ENCODE measurements at regions not wholly inside any gene's neighbourhood (a gene's known extent, or its start where the extent isn't known, plus 50 kb on each side); places are given as distances from the start of the nearest gene placed in this dataset.

DNA sequence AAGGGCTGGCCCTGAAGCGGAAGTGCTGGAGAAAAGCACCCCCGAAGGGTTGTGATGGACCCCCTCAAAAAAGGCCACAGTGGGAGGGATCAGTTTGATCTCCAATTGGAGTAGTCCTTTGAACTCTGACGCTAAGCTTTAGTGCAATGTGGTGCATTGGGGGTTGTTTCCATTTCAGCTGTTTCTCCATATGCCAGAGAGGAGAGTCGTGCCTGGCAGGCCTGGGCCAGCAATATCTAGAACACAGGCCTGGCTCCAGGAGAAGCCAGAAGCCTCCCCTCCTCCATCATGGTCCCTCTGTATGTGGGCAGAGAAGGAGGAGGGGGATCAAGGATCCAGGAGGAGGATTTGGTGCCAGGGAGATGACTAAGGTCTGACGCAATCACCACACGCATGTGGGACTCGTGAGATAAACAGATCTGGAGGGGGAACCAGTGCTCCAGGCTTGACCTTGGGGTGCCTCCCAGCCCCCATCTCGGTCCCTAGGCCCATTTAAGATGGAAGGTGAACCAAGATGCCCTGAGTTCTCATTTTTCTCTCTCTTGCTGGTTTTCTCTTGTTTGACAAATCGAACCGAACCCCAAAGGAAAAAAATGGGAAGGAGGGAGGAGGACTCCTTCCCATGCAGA lies 517.4 kb upstream of the JARID2 start:
- DNase-seq = no peak

DNA sequence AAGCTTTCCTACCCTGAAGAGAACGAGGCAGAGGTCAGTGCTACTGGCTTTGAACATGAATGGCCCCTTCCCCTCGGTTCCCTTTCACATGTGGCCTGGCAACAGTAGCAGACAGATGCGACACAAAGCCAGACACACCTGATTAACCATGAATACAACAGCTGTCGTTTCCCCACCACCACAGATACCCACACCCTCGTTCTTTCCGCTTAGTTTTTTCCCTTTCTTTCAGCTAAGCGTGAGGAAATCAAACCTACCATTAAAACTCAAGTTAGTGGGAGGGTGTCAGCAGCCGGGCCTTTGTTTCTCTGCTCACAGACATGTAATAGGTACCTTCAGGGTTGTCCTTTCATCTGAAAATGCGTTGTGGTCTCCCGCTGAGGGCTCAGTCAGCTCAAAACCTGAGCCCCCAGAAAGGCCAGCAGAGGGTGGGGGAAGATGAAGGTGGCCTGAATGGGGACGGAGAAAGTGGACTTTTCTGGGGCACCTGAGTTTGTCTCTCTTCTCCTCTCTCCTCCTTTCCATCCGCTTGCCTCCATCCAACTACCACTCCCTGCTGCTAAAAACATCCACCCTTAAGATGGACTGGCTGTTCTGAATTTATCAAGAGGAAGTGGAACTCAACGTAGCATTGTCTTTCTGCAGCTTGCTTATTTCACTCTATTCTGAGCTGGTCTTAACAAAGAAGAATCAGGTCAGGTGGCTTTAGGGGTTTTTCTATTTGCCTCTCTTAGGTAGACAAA lies 516.6 kb upstream of the JARID2 start:
- no peak for DNase-seq

DNA sequence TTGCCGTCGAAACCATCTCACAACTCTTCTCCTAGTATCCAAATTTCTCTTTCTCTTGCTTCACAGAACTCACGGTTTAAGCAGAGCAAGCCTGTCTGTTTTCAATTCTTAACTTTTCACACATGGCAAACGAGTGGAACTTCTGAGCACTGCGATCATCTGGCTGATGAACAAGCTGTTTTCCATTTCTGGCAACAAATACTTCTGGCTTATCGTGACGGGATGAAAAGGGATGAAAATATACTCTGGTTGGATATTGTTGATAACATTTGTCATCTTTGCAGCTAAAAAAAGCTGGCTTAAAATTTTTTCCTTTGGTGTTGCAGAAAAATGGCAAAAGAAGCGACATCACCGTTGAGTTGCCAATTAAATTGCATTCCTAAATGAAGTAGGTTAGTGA lies 515.2 kb upstream of the JARID2 start:
- DNase-seq = no peak

DNA sequence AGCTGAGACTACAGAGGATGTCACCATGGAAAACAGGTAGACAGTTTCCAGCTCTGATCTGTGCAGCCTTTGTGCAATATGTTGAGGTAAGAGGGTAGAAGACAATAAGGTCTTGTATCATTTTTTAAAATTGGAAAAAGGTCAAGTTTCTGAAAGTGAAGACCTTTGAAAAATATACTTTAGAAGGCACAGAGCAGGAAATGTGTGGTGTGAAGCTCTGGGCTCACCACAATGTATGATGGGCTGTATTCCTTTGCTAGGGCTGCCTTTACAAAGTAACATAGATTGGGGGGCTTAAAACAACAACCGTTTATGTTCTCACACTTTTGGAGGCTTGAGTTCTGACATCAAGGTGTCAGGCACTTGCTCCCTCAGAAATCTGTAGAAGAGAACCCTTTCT lies 514.3 kb upstream of the JARID2 start:
- DNase-seq = no peak

DNA sequence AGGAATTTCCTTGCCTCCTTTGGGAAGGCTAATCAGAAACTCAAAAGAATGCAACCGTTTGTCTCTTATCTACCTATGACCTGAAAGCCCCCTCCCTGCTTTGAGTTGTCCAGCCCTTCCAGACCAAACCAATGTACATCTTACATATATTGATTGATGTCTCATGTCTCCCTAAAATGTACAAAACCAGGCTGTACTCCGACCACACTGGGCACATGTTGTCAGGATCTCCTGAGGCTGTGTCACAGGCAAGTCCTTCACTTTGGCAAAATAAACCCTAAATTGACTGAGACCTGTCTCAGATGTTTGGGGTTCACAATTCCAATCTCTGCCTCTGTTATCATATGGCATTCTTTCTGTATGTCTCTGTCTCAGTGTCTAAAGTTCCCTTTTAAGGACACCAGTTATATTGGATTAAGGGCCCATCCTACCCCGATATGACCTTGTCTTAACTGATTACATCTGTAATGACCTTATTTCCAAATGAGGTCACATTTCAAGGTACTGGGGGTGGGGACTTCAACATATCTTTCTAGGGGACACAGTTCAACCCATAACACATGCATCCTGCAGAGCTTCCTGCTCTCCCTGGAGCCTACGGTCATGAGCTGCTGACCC lies 513.5 kb upstream of the JARID2 start:
- no peak for DNase-seq

DNA sequence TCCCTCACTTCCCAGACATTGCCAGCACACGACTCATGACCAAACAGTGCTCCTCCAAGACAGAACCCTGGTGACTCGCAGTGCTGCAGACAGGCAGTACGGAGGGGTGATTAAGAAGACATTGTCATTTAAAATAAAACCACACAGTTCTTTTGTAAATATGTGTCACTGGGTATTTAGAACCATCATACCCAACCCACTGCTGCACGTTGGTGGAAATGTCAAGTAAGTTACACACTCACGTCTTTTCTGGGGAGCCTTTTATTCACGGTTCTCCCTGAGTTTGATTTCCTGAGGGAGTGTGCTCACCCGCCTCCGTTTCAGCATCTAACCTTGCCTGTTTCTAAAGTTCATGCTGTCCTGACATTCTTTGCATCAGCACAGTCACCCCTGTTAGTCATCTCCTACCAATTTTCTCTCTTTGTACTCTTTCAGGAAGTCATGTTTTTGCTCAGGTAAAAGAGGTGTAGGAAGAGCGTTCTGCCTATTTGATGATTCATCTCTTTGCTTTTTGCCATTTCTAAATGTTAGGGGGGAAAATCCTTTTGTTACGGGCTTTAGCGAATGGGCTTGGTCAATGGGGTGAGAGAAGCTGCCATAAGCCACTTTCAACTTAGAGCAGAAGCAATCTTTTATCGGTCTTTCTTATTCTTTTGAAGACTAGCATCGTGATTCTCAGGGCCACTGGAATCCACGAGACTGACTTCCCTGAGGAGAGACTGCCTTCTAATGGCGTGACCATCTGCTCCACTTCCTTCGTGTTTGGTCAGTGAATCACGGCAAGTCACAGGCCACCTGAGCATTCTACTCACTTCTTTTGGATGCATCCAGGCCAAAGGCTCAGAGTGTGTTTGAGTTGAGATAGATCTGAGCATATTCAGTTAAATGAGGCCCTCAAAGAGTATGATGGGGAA lies 512.8 kb upstream of the JARID2 start:
- peak; percentile 44 for DNase-seq

DNA sequence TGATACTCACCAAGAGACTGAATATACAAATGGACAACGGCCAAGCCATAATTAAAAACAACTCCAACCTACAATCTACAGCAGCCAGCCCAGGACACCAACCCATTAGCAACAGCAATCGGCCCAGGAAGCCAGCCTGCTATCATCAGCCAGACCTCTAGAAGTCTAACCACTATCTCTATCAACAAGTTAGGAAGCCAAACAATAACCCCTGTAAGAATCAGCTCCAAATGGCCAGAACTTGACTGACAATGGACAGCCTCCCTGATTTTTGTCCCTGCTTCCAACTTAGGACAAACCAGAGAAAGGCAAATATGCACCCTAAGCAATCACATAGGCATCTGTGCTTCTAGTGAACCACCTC lies 511.8 kb upstream of the JARID2 start:
- DNase-seq = no peak

DNA sequence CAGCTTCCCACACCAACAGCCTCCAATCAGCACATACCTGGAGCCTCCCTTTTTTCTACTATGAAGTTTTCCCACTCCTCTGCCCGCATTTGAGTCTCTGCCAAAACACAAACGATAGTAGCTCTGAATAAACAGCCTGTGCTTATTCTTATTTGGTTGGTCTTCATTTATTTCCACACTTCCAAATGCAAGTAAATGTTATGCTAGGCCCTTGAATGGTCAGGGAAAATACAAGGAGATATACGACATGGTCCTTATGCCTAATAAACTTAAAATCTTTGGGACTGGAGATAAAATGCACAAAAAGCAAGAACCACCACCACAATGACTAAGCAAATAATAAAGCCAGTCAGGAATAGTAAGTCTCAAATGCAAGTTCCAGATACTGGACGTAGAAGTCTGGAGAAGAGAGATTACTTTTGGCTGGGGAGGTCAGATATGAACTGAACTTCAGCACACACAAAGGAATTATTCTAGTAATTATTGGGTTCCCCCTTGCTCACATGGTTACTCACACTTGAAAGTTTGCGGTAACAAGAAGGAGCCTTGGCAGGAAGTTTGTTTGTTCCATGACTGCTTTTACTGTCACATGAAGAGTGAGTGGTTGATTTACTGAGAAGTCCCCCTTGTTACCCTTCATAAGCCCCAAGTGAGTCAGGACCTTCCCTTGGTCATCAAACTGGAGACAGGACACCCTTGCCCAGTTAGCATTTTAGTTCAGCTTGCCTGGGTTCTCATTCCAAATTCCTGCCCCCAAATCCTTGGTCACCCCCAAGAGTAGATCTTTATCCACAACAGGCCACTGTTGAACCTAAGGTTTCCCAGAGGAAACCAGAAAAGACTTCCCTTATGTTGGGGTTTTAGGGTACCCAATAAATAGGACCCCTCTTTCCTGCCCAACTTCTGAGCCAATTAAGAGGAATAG lies 511.2 kb upstream of the JARID2 start:
- no peak for DNase-seq

DNA sequence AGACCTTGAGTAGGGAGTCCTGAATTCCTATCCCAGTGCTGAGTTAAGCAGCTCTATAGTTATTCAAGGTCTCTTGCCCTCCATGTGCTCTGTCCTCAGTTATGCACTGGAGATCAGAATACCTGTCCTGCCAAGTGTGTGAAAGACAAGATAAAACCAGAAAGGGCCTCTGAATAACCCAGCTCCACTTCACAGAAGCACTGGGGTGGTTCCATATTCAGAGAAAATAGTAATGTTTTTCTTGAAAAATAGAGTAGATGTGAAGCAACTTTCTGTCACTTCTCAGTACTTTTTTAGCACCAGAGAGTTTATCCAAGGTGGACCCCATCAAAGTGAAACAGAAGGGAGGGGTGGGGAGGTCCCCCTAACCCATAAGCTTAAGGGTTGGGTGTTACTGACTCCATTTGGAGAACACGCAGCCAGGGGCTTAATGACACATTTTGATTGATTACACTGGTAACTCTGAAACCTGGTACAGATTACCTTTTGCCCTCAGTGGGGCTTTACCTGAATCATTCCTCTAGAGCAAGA lies 509.8 kb upstream of the JARID2 start:
- no peak for DNase-seq

DNA sequence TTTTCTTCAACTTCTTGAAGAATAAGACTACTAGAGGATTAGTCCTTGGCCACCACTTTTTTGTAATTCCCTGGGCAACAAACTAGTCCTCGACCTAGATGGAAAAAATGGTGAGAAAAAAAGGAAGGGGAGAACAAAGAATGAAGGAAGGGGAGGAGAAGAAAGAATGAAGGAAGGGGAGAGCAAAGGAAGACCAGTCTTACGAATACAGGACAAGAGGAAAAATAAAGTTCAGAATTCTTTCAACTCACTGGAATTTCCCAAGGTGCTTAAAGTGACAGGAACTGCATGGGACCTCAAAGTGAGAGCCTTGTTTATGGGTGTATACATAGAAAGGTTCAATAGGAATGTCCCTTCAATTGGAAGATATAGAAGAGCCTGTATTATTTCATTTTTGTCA lies 509.3 kb upstream of the JARID2 start:
- DNase-seq = no peak

DNA sequence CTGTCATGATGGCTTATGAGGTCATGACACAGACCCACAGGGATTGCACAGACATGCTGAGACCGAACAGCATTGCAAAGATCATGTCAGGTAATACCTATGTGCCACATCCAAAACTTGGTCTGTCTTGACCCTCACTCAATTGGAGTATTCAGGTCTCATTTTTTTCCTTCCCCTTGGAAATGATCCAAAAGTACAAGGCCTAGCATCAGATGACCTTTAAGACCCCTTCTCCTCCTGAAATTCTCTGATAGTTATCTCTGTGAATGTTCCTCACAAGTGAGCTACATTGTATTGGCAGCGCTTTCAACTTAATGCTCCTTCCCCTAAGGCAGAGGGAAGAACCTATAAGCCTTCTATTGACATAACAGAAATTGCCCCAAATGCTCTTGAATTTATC lies 507.4 kb upstream of the JARID2 start:
- no peak for DNase-seq

DNA sequence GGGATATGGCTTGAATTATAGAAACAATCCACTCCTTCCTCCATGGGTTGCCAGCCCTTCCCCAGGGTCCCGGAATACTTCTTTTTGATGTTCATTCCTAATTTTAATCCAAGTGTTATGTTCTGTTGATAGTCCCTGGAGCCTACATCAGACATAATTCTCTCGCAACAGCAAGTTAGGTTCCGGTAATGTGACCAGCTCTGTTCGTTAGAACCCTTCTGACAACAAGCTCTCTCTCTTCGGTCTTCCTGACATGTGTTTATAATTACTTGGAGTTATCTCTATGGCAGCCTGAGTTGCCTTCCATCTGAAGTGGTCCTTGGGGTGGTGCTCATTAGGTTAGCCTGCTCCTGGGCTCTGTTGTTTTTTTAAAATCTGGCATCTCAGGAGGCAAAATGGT lies 506.9 kb upstream of the JARID2 start:
- no peak for DNase-seq

DNA sequence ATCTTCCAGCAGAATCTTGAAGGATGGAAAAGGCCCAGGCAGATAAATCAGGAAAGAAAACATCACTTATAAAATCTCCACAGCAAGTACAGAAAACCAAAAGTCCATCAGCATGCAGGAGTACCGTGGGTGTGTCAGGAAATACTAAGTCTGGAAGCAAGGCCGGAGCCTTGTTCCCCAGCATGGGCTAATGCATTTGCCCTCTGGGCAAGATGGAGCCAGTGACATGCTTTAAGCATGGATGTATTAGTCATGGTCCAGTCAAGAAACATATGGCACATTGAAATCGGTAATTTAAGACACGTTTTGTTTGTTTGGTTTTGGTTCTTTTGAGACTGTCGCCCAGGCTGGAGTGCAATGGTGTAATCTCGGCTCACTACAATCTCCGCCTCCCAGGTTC lies 506.0 kb upstream of the JARID2 start:
- DNase-seq = no peak

DNA sequence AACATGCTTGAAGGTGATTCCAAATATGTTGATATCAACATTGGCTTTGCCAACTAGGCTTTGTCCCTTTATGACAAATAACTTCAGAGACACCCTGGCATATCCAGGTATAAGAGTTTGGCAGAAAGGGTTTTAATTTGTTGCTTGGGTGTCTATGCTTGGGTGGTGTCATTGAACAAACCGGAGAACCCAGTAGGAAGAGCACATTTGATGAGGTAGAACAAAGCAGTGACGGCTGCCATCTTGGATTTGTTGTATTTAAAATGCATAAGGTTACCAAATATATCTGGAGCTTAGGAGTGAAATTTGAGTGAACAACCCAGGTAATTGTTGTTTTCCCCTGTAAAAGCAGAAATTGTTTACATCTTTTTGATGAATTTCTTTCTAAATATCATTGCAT lies 503.7 kb upstream of the JARID2 start:
- DNase-seq = no peak

DNA sequence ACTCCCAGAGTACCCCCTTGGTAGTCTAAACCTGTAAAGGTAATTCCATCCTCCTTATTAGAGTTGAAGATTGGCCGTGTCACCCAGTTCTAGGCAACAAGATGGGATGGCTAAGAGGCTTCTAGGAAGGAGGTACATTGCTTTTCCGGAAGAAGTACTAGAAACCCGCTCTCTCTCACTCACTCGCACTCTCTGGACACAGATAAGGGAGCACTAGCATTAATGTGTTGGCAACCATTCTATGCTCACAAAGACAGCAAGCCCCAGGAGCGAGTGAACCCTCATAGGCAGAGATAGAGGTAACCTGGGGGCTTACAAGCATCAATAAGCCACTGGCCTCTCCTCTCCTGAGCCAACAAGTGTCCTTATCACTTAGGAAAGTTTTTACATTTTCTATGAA lies 503.2 kb upstream of the JARID2 start:
- no peak for DNase-seq

DNA sequence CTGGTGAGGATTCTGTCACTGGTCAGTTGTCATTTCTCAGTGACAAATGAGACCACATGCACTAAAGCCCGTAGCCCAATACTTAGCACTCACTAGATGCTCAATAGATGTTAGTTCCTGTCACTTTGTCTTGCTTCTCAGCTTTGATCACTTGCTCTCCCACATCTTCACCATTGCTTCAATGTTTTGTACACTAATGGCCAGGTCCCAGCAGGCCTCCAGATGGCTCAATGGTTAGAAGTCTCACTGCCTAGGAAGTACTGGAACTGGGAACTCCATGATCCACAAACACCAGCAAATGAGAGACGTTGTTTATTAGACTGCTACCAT lies 502.8 kb upstream of the JARID2 start:
- no peak for DNase-seq

DNA sequence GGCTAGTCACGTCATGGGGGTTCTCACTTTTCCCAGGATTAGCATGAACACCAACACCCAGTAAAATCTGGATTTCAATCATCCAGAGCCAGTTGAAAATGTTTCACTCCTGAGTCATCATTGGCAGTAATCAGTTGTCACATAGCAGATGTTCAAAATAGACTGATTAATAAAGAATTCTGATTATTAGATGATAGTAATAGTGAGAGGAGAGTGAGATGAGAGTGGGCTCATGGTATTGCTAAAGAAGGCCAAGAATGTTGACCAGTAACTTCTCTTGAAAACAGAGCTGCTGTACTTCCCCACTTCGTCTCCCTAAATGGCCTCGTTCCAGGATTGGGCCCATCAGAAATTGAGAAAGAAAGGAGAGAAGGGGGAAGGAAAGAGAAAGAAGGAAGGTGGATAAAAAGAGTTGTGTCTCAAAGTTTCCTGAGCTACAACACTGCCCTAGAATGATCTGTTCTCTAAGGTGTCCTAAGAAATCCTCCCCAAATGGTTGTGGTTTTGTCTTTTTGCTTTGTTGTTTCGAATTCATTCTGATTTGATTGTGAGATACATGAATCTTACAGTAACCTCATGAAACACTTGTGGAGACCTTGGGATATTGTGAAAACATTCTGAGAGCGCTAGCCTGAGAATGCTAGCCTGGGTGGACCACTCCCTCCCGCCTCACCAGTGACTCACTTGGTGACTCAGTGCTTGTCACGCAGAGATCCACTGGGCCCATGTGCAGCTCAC lies 502.2 kb upstream of the JARID2 start:
- DNase-seq = peak; percentile 58

DNA sequence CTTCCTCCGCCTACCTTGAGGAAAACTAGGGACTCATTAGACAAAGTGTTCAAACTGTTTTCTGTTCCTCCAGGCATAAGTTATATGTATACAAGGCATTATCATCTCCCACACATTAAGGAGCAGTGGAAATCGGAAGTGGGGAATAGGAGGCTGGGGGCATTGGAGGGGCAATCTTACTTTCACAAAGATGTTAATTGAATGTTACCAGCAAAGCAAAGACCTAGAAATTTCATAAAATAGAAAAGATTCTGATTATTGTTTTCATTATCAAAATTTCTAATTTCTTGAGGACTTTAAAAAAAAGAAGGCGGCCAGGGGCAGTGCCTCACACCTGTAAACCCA lies 501.7 kb upstream of the JARID2 start:
- no peak for DNase-seq

DNA sequence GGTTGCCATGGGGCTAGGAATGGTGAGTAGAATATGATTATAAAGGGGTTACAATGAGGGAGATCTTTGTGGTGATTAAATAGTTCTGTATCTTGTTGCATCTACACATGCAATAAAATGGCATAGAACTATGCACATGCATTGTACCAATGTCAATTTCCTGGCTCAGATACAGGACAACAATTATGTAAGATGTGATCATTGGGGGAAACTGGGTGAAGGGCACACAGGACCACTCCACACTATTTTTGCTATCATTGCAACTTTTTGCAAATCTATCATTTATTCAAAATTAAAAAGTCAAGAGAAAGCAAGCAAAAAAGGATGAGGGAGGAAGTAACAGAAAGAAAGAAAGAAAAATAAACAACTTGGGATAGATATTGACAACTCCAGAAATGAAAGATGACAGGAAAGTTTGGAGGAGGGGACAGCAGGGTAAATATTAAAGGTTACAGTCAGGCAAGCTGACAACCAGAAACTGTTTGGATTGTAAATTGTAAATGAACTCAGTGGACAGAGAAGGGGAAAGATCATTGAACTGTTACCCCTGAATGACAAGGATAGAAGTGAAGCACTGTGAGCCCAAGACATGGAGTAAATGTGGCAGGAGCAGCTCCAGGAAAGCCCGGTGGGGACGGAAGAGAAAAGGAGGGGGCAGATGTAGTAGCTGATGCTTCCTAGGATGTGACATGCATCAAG lies 499.6 kb upstream of the JARID2 start:
- no peak for DNase-seq

DNA sequence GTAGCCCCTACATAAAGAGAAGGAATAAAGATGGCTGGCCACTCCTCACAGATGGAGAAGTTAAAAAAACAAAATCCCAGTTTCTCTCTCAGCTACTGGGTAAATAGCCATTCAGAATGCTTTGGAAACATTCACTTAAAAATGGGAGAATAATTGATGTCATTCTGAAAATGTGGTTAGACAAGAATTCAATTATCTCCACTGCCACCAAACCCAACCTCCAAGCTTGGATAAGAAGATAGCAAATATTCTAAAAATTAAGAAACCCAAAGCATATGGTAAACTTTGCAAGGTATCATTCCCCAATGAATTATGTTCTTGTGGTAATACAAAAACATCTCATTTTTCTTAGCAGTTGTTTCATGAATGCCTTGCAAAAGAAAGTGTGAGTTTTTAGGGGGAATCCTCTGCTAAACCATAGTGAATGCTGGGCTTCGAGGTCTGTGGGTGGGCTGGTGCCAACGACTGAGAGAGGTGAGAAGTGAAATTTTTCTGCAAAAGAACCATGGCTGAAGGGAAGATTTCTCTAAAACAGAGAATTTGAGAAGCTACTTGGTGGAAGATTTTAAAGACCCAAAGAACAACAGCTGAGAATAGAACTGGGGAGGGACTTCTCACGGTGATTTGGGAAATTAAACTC lies 497.9 kb upstream of the JARID2 start:
- no peak for DNase-seq

DNA sequence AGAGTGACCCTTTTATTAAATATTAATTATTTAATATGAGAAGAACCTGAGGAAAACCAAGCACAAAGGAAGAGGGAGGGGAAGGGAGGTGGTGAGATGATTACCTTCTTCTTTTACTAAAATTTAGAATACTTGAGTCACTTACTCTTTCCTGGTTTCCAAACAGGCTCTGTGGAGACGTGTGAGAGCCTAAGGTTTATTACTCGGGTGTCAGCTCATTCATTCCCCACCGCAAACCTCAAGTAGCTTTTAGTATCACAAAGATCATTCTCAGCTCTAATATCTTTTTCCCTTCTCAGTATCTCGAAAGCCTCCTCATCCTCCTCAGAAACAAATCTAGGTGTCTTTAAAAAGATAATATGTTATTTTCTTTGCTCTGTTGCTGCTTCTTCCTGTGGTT lies 497.2 kb upstream of the JARID2 start:
- DNase-seq = no peak
